ENCODE measurements at regions not wholly inside any gene's neighbourhood (a gene's known extent, or its start where the extent isn't known, plus 50 kb on each side); places are given as distances from the start of the nearest gene placed in this dataset.

- DNase-seq, result no peak
- intact Hi-C loops (cut with DNase I), result no loop called here
- Histone ChIP-seq H3K4me3 (no peak overlapping the region), H3K9me3 (no peaks in the 10 kb centered on the region), H3K27me3 (no peaks in the 10 kb centered on the region), H3K36me3 (no peaks in the 10 kb centered on the region), H3K4me1 (peaks cover 0 to 22% (median 12%) of the 10 kb centered on the region in 4 donors), H3K27ac (peak overlapping the region in 1 of 4 donors; percentile 23)
- 74 to 76% methylated on average over 14 of the region's 14 CpGs for WGBS, 2 donors
- TF ChIP-seq POLR2A (IDR thresholded peaks at IDR 0.05), result no peak
- no peak for TF ChIP-seq CTCF (IDR thresholded peaks at IDR 0.05)
- TF ChIP-seq POLR2AphosphoS5 (IDR thresholded peaks at IDR 0.05), result no peak
- no peak for TF ChIP-seq EP300 (IDR thresholded peaks at IDR 0.05)
These were observed 57.9 kb upstream of the KCNE2 start for GRCh38 chr21:34305605-34306604.

GRCh38 chr21:34307991-34308532 lies 55.7 kb upstream of the KCNE2 start:
- H3K36me3 ChIP-seq, result no peaks in the 10 kb centered on the region
- no peak for DNase-seq
- intact Hi-C loops (cut with DNase I), result no loop called here
- TF ChIP-seq CTCF (IDR thresholded peaks at IDR 0.05) (no peak), EP300 (IDR thresholded peaks at IDR 0.05) (no peak), POLR2A (IDR thresholded peaks at IDR 0.05) (no peak), POLR2AphosphoS5 (IDR thresholded peaks at IDR 0.05) (no peak)
- WGBS, 2 donors, result 72 to 85% methylated on average over 5 of the region's 5 CpGs
- H3K27ac ChIP-seq, result no peak overlapping the region
- no peaks in the 10 kb centered on the region for H3K27me3 ChIP-seq
- no peak overlapping the region for H3K4me3 ChIP-seq
- no peaks in the 10 kb centered on the region for H3K9me3 ChIP-seq
- peaks cover 0 to 22% (median 12%) of the 10 kb centered on the region in 4 donors for H3K4me1 ChIP-seq

- H3K4me3 ChIP-seq, result no peak overlapping the region
- no peaks in the 10 kb centered on the region for H3K27me3 ChIP-seq
- H3K9me3 ChIP-seq, result no peaks in the 10 kb centered on the region
- no peak for DNase-seq
- WGBS, 2 donors, result 92 to 96% methylated on average over 12 of the region's 12 CpGs
- no peaks in the 10 kb centered on the region for H3K36me3 ChIP-seq
- no peak overlapping the region for H3K27ac ChIP-seq
- TF ChIP-seq POLR2AphosphoS5 (IDR thresholded peaks at IDR 0.05), result no peak
- TF ChIP-seq CTCF (IDR thresholded peaks at IDR 0.05), result no peak
- TF ChIP-seq EP300 (IDR thresholded peaks at IDR 0.05), result no peak
- TF ChIP-seq POLR2A (IDR thresholded peaks at IDR 0.05), result no peak
- peaks cover 0 to 2% (median 1%) of the 10 kb centered on the region in 4 donors for H3K4me1 ChIP-seq
- intact Hi-C loops (cut with DNase I), result no loop called here
These were observed 52.1 kb upstream of the KCNE2 start for GRCh38 chr21:34311561-34312330.

- H3K4me1 ChIP-seq, result no peaks in the 10 kb centered on the region
- no peak for DNase-seq
- H3K9me3 ChIP-seq, result no peaks in the 10 kb centered on the region
- H3K27ac ChIP-seq, result no peak overlapping the region
- intact Hi-C loops (cut with DNase I), result no loop called here
- no peaks in the 10 kb centered on the region for H3K36me3 ChIP-seq
- 57 to 83% methylated on average over 1 of the region's 1 CpG for WGBS, 2 donors
- no peak overlapping the region for H3K4me3 ChIP-seq
- TF ChIP-seq EP300 (IDR thresholded peaks at IDR 0.05) (no peak), POLR2AphosphoS5 (IDR thresholded peaks at IDR 0.05) (no peak), POLR2A (IDR thresholded peaks at IDR 0.05) (no peak), CTCF (IDR thresholded peaks at IDR 0.05) (no peak)
- no peaks in the 10 kb centered on the region for H3K27me3 ChIP-seq
These were observed 50.7 kb upstream of the KCNE2 start for GRCh38 chr21:34313116-34313515.

Measured in sigmoid colon (tissue), 6 donors.